WTC11 (cell line): ENCODE measurements at regions not wholly inside any gene's neighbourhood (a gene's known extent, or its start where the extent isn't known, plus 50 kb on each side); places are given as distances from the start of the nearest gene placed in this dataset.

Experiments
- ATF3 ChIP-seq: sonication (generic); formaldehyde crosslinking; conservative IDR thresholded peaks from 2 replicates; pipeline ENCODE4 v1.8.1; 2022; ENCODE audit warnings: mild to moderate bottlenecking, missing genetic modification reagents
- ATF6 ChIP-seq: sonication (generic); formaldehyde crosslinking; IDR thresholded peaks from 2 replicates; pipeline ENCODE4 v1.8.1; 2023; ENCODE audit warnings: mild to moderate bottlenecking, missing genetic modification reagents
- CREB1 ChIP-seq: sonication (generic); formaldehyde crosslinking; IDR thresholded peaks from 2 replicates; pipeline ENCODE4 v1.8.0; 2023; ENCODE audit warnings: mild to moderate bottlenecking, missing genetic modification reagents
- CTCF ChIP-seq: fragments of 200-600 bp; IDR thresholded peaks from 2 replicates; pipeline ENCODE4 v1.8.0; 2022; ENCODE audit warnings: antibody characterized with exemption
- ESRRA ChIP-seq: sonication (generic); formaldehyde crosslinking; IDR thresholded peaks from 2 replicates; pipeline ENCODE4 v1.8.1; 2022; ENCODE audit warnings: mild to moderate bottlenecking, missing genetic modification reagents, borderline replicate concordance
- FOXP4 ChIP-seq: sonication (generic); formaldehyde crosslinking; IDR thresholded peaks from 2 replicates; pipeline ENCODE4 v1.8.0; 2022; ENCODE audit warnings: mild to moderate bottlenecking, missing genetic modification reagents
- JUN ChIP-seq: sonication (generic); formaldehyde crosslinking; IDR thresholded peaks from 2 replicates; pipeline ENCODE4 v1.8.0; 2023; ENCODE audit warnings: mild to moderate bottlenecking, missing genetic modification reagents
- MYBL2 ChIP-seq: sonication (generic); formaldehyde crosslinking; IDR thresholded peaks from 2 replicates; pipeline ENCODE4 v1.8.1; 2023; ENCODE audit warnings: mild to moderate bottlenecking, moderate library complexity, missing genetic modification reagents

DNA sequence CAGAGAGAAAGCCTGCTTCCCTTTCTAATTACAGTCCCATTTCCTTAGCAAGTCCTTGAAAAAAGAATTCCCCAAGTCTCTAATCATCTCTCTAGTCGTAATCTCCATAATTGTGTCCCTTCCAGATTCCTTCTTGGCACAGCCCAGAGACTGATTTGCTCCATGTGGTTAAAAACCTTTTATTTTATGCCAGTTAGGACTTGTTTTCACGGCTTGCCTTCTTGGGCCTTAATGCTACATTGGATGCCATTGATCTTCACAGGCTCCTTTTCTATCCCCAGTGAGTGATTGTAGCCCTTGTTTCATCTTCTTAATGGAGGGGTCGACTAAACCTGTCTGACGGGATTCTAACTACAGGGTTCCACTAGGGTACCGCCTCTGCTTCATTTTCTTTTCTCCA is 650.6 kb upstream of the ARID1B start:
- TF ChIP-seq CTCF (no peak), MYBL2 (no peak), ATF3 (CRISPR knock-in tag) (no peak), ATF6 (CRISPR knock-in tag) (no peak), JUN (CRISPR knock-in tag) (no peak), ESRRA (CRISPR knock-in tag) (no peak), CREB1 (CRISPR knock-in tag) (no peak), FOXP4 (CRISPR knock-in tag) (no peak)
